HG03565 (cell line): ENCODE measurements at regions not wholly inside any gene's neighbourhood (a gene's known extent, or its start where the extent isn't known, plus 50 kb on each side); places are given as distances from the start of the nearest gene placed in this dataset.

Experiments
- ATAC-seq: cut with Tn5 transposase; IDR thresholded peaks from one replicate; pipeline ENCODE4 v1.9.1; 2021; ENCODE audit warnings: mild to moderate bottlenecking, moderate library complexity; ENCODE audit not compliant: unreplicated experiment

DNA sequence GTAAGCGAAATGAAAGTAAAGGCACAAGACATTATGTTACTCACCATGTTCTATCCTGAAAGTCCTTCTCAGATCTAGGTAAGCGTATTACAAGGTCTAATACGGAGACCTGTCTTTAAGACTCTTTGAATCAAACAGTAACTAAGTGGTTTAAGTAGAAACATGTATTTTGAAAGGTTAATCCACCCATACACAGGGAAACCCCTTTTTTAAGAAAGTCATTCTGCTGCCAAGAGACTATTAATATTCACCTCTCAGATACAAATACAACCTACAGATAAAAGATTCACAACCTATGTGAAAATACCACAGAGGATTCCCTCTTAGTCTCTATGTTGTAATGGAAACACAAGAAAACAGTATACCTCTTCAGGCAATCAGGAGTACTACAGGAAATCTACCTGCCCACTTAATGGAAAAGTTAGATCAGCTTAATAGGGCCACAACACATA lies 63.2 kb upstream of the TNIP3 start:
- ATAC-seq: peak; percentile 74

DNA sequence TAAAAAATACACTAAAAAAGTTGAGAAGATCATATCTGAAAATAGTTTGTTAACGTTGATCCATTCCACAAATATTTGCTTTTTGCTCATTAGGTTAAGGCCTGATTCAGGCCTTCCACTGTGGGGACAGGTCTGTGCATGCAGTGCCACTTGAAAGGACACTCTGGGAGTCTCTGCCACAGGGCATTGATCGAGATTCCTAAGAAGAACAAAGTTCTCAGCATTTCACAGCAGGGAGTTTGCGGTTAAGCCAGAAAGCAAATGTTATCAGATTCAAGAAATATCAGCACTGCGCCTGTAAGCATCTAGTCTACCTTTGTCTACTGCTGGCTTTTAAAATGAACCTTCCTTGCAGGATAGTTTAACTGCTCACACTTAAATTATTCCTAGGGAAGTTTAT lies 62.2 kb upstream of the TNIP3 start:
- ATAC-seq: no peak

DNA sequence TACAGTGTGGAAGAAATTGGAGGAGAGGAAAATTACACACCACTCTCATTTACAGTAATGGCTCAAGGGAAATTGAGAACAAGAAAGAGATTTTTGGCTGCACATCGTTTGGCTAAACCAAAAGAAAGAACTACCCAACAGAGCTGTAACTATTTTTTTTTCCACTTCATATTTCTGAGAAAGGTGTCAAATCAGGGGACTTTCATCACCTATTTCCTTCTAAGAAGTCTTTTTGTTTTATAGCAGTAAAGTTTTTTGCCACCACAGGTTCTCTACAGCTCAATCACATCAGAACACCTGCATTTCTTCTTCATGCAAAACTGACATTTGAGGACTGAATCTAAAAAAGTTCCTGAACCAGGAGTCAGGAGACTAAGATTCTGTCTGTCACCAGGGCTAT lies 57.5 kb upstream of the TNIP3 start:
- ATAC-seq: no peak

DNA sequence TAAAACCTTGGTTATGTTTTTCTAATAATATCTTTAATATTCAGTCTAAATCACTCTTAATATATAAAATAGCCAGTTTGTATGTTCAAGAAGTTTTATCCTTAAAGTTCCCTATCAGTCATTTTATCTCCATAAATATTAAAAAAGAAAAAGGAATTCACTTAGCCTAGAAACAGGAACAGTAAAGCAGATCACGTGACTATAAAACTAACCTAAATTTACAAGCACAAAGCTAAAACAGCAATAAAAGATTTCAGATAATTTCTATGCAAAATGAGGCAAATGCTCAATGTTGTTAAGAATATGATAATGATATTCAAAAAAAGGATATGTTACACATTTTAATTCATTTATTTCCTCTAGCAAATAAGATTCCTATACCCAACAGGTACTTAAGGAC lies 57.1 kb upstream of the TNIP3 start:
- ATAC-seq: no peak

DNA sequence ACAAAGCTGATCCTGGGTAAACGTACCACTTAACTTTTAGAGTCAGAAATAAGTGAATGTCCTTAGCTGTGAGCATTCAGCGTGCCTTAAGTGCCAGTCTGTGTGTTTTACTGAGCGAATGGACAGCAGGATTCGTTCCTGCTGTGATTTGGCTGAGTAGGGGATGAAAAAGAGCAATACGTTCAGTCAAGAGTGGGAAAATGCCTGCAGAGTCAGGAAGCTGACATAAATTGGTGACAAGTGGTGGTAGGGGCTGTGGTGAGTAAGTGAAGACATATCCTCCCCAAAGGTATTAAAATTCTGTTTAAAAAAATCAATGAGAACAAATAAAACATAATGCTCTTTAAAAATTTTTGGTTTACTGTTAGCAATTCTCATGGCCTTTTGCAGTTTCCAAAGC lies 56.6 kb upstream of the TNIP3 start:
- no peak for ATAC-seq

DNA sequence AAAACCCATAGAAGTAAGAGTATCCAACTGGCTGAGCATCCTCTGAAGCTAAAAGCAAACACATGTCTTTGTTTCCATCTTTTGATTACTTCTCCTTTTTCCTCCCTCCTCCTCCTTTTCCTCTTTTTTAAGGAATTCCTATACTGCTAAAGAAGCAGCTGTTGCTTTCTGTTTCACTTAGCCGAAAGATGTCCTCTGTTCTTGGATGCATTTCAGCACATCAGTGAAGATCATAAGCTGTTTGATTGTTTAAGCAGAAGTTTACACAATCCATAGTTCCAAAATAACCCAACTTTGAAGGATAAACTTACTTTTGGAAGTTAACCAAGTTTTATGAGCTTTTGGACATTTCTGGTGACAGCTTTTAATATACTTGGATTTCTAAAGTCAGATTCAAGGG lies 55.1 kb upstream of the TNIP3 start:
- no peak for ATAC-seq

DNA sequence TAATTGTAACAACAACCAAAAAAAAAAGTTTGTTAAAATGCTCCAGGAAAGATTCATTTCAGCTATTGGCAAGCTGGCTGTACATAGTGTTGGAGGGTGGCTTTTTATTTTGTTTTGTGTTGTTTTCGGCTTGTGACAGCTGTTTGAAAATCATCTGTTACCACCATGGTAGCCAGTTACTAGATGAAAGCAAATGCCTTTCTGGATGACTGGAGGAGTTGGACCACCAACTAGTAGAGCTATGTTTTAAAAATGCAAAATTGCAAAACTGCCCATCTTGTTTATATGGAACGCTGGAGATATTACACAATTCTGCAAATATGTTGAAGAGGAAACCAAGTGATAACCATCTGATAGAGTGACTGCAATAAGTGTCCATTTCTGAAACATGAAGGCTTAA lies 53.2 kb upstream of the TNIP3 start:
- no peak for ATAC-seq

DNA sequence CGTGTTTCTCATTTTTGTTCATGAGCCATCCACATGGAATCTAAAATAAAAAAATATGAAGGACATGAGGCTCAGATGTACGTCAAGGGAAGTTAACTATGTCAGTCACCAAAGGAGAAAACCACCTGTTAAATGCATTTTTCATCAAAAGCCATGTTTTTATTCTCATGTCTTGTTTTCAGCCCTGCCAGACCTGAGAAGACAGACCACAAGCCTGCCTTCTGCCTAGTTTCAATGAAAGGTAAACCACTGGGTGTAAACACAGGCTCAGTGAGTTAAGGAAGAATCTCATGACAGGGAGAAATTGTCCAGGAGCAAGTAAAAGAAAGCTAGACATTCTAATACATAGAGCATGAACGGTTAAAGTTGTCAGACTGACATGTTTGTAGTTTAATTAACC lies 52.3 kb upstream of the TNIP3 start:
- no peak for ATAC-seq

DNA sequence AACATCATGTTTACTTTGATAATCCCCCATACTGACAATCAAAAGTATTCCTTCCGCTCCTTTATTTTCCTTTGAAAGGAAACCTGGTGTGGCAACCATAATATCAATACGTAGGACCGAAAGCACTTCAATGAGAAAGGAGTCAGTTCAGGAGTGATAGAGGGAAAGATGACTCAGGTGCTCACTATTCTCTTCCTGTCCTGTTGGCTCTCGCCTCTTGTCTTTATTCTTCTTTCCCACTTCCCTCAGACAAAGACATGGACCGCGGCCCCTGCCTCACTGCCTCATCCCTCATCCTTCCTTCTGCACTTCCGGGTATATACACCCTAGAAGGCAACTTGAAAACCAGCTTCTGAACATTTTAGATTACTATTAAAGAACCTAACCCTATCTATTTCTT lies 49.8 kb upstream of the TNIP3 start:
- ATAC-seq: no peak
